Mesothelial cell of epicardium (in vitro differentiated cells): ENCODE measurements at regions not wholly inside any gene's neighbourhood (a gene's known extent, or its start where the extent isn't known, plus 50 kb on each side); places are given as distances from the start of the nearest gene placed in this dataset.
"Not testable (repeated sequence)": the region's sequence is repeated elsewhere in the genome, so short reads cannot be mapped to it uniquely, and the experiment has no call there.

Experiments
- DNase-seq, 2 experiments: peaks; one replicate each; pipeline ENCODE4 v3.0.0; 2021; ENCODE audit warnings: low spot score in 2 of 2; ENCODE audit not compliant: unreplicated experiment in 2 of 2
- H3K27ac Mint-ChIP-seq: 2 replicates; pipeline ENCODE4 v1.8.0; 2021; ENCODE audit warnings: mixed read lengths
- H3K27me3 Mint-ChIP-seq: 2 replicates; pipeline ENCODE4 v1.8.0; 2021; ENCODE audit warnings: low read depth, mixed read lengths
- H3K36me3 Mint-ChIP-seq: 2 replicates; pipeline ENCODE4 v1.8.0; 2021; ENCODE audit warnings: mixed read lengths
- H3K4me1 Mint-ChIP-seq: 2 replicates; pipeline ENCODE4 v1.8.0; 2021; ENCODE audit warnings: mixed read lengths
- H3K4me3 Mint-ChIP-seq: 2 replicates; pipeline ENCODE4 v1.8.0; 2021; ENCODE audit warnings: mild to moderate bottlenecking, moderate library complexity, mixed read lengths
- H3K9me3 Mint-ChIP-seq: 2 replicates; pipeline ENCODE4 v1.8.0; 2021; ENCODE audit warnings: mixed read lengths
- CTCF ChIP-seq: fragments of 200-600 bp; sonication (generic); IDR thresholded peaks from one replicate; pipeline ENCODE4 v1.5.0; 2021; ENCODE audit warnings: antibody characterized with exemption; ENCODE audit not compliant: unreplicated experiment

GRCh38 chrX:6990552-6991193 lies 156.8 kb upstream of the STS start:
- no peak for TF ChIP-seq CTCF
- H3K9me3 Mint-ChIP-seq, result peaks cover 17% of the 10 kb centered on the region
- H3K4me1 Mint-ChIP-seq, result peaks cover 18% of the 10 kb centered on the region
- peaks cover 5% of the 10 kb centered on the region for H3K36me3 Mint-ChIP-seq
- H3K27ac Mint-ChIP-seq, result no peak overlapping the region
- no peak overlapping the region for H3K4me3 Mint-ChIP-seq
- no peaks in the 10 kb centered on the region for H3K27me3 Mint-ChIP-seq
- no peak for DNase-seq

- no peak for DNase-seq
- Mint-ChIP-seq H3K27ac (no peak overlapping the region), H3K36me3 (peaks cover 5% of the 10 kb centered on the region), H3K4me3 (no peak overlapping the region), H3K4me1 (peaks cover 20% of the 10 kb centered on the region), H3K27me3 (no peaks in the 10 kb centered on the region), H3K9me3 (peaks cover 12% of the 10 kb centered on the region)
- no peak for TF ChIP-seq CTCF
Observed at GRCh38 chrX:6989858-6990257, 157.7 kb upstream of the STS start.

- H3K9me3 Mint-ChIP-seq, H3K36me3 Mint-ChIP-seq, H3K27me3 Mint-ChIP-seq, H3K27ac Mint-ChIP-seq, H3K4me3 Mint-ChIP-seq, DNase-seq: not testable (repeated sequence)
- peaks cover 20% of the 10 kb centered on the region for H3K4me1 Mint-ChIP-seq
Observed at GRCh38 chrX:6988694-6989093, 158.8 kb upstream of the STS start.

GRCh38 chrX:6986915-6987314 lies 160.6 kb upstream of the STS start:
- no peaks in the 10 kb centered on the region for H3K9me3 Mint-ChIP-seq
- peak overlapping the region; percentile 48 for H3K27ac Mint-ChIP-seq
- H3K4me1 Mint-ChIP-seq, result peaks cover 19% of the 10 kb centered on the region
- H3K36me3 Mint-ChIP-seq, result no peaks in the 10 kb centered on the region
- H3K27me3 Mint-ChIP-seq, result no peaks in the 10 kb centered on the region
- no peak for TF ChIP-seq CTCF
- H3K4me3 Mint-ChIP-seq, result peak overlapping the region; percentile 12
- no peak for DNase-seq

- Mint-ChIP-seq H3K4me3 (no peak overlapping the region), H3K27ac (no peak overlapping the region), H3K9me3 (no peaks in the 10 kb centered on the region), H3K27me3 (no peaks in the 10 kb centered on the region), H3K36me3 (no peaks in the 10 kb centered on the region), H3K4me1 (peaks cover 18% of the 10 kb centered on the region)
- no peak for DNase-seq
- no peak for TF ChIP-seq CTCF
Observed at GRCh38 chrX:6985537-6985936, 162.0 kb upstream of the STS start.

GRCh38 chrX:6983207-6983955 lies 164.1 kb upstream of the STS start:
- TF ChIP-seq CTCF, result no peak
- Mint-ChIP-seq H3K27me3 (no peaks in the 10 kb centered on the region), H3K4me1 (peaks cover 18% of the 10 kb centered on the region), H3K36me3 (no peaks in the 10 kb centered on the region), H3K27ac (no peak overlapping the region), H3K4me3 (no peak overlapping the region), H3K9me3 (no peaks in the 10 kb centered on the region)
- DNase-seq, result no peak
